Trophoblast cell (in vitro differentiated cells and primary cell): ENCODE measurements at regions not wholly inside any gene's neighbourhood (a gene's known extent, or its start where the extent isn't known, plus 50 kb on each side); places are given as distances from the start of the nearest gene placed in this dataset.

Experiments
- DNase-seq, 2 donors: peaks; one replicate each; pipeline ENCODE4 v3.0.0-alpha.2; 2016
- H2AFZ ChIP-seq: 2 replicates; pipeline ENCODE4 v1.6.1; 2013; ENCODE audit warnings: low read length, moderate library complexity, mild to moderate bottlenecking; ENCODE audit not compliant: insufficient read depth, poor library complexity
- H2AK5ac ChIP-seq: 2 replicates; pipeline ENCODE4 v1.6.1; 2013; ENCODE audit warnings: mild to moderate bottlenecking, low read length
- H2BK120ac ChIP-seq: 2 replicates; pipeline ENCODE4 v1.6.1; 2013; ENCODE audit warnings: low read length, mild to moderate bottlenecking, moderate library complexity; ENCODE audit not compliant: insufficient read depth, poor library complexity
- H2BK12ac ChIP-seq: 2 replicates; pipeline ENCODE4 v1.6.1; 2013; ENCODE audit warnings: mild to moderate bottlenecking, low read length, moderate library complexity
- H2BK5ac ChIP-seq: 2 replicates; pipeline ENCODE4 v1.6.1; 2013; ENCODE audit warnings: low read length, low read depth, moderate library complexity, mild to moderate bottlenecking; ENCODE audit not compliant: poor library complexity
- H3K14ac ChIP-seq: 2 replicates; pipeline ENCODE4 v1.6.1; 2013; ENCODE audit warnings: mild to moderate bottlenecking, low read length
- H3K18ac ChIP-seq: 2 replicates; pipeline ENCODE4 v1.6.1; 2013; ENCODE audit warnings: mild to moderate bottlenecking, low read length
- H3K23ac ChIP-seq: 2 replicates; pipeline ENCODE4 v1.6.1; 2013; ENCODE audit warnings: low read length
- H3K27ac ChIP-seq: 2 replicates; pipeline ENCODE4 v1.5.1; 2013; ENCODE audit warnings: low read depth, mild to moderate bottlenecking, inconsistent platforms, low read length, moderate library complexity
- H3K27me3 ChIP-seq: 2 replicates; pipeline ENCODE4 v1.6.1; 2013; ENCODE audit warnings: inconsistent platforms, mild to moderate bottlenecking, low read length, moderate library complexity; ENCODE audit not compliant: insufficient read depth
- H3K36me3 ChIP-seq, 2 experiments: 1 replicate in 1 of 2; 2 replicates in 1 of 2; pipeline ENCODE4 v1.6.1; 2013; ENCODE audit warnings: low read length in 2 of 2, mild to moderate bottlenecking in 2 of 2, moderate library complexity in 1 of 2; ENCODE audit not compliant: insufficient read depth in 2 of 2, control insufficient read depth in 1 of 2
- H3K4ac ChIP-seq: 2 replicates; pipeline ENCODE4 v1.6.1; 2013; ENCODE audit warnings: low read depth, mild to moderate bottlenecking, low read length, moderate library complexity
- H3K4me1 ChIP-seq, 2 experiments: 1 replicate in 1 of 2; 2 replicates in 1 of 2; pipeline ENCODE4 v1.6.1; 2013; ENCODE audit warnings: low read length in 2 of 2, mild to moderate bottlenecking in 2 of 2, moderate library complexity in 1 of 2; ENCODE audit not compliant: insufficient read depth in 2 of 2, control insufficient read depth in 1 of 2
- H3K4me2 ChIP-seq: 2 replicates; pipeline ENCODE4 v1.6.1; 2013; ENCODE audit warnings: inconsistent platforms, mild to moderate bottlenecking, low read length, moderate library complexity
- H3K4me3 ChIP-seq: 2 replicates; pipeline ENCODE4 v1.5.1; 2013; ENCODE audit warnings: mild to moderate bottlenecking, low read depth, low read length, inconsistent platforms
- H3K79me1 ChIP-seq: one replicate; pipeline ENCODE4 v1.6.1; 2013; ENCODE audit warnings: low read length
- H3K79me2 ChIP-seq: 2 replicates; pipeline ENCODE4 v1.6.1; 2013; ENCODE audit warnings: low read length, mild to moderate bottlenecking; ENCODE audit not compliant: control insufficient read depth, insufficient read depth, poor library complexity
- H3K9ac ChIP-seq: 2 replicates; pipeline ENCODE4 v1.6.1; 2013; ENCODE audit warnings: mild to moderate bottlenecking, low read length
- H3K9me3 ChIP-seq: 2 replicates; pipeline ENCODE4 v1.6.1; 2013; ENCODE audit warnings: low read depth, mild to moderate bottlenecking, control low read depth, inconsistent platforms, low read length; ENCODE audit not compliant: insufficient read depth
- H4K12ac ChIP-seq: 2 replicates; pipeline ENCODE4 v1.6.1; 2013; ENCODE audit warnings: low read depth, mild to moderate bottlenecking, low read length, moderate library complexity
- H4K8ac ChIP-seq: 2 replicates; pipeline ENCODE4 v1.6.1; 2013; ENCODE audit warnings: low read depth, mild to moderate bottlenecking, low read length, moderate library complexity
- H4K91ac ChIP-seq: one replicate; pipeline ENCODE4 v1.6.1; 2013; ENCODE audit warnings: low read depth, mild to moderate bottlenecking, low read length, moderate library complexity
- WGBS: extraction: QIAGEN DNeasy Blood & Tissue Kit; methylation state at CpG from one replicate; pipeline ENCODE4 v1.1.7; 2013; ENCODE audit warnings: missing lambda C conversion rate; ENCODE audit not compliant: insufficient read length, insufficient coverage; ENCODE audit errors: extremely low coverage; 5-methylcytosine and 5-hydroxymethylcytosine counted together

DNA sequence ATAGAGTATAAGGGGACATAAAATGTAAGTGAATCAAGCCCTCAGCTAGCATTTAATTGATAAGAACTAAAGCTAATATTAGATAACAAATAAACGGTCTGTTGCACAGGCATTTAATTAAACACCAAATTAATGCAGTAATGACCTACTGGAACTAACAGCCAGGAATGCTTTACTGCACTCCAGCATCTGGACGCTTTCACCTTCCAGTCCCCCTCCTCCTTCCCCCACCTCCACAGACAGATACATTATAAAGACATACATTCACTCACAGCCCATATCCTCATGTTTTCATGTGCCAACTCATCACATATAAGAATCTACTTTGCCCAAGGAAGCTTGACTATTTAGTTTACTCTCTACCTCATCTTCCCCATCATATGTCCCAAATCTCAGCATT, 337.4 kb upstream of the PIK3C3 start:
- H3K9ac ChIP-seq: no peak overlapping the region
- H3K36me3 ChIP-seq: no peaks in the 10 kb centered on the region
- H3K79me1 ChIP-seq: no peaks in the 10 kb centered on the region
- no peak overlapping the region for H4K12ac ChIP-seq
- no peak overlapping the region for H3K4ac ChIP-seq
- H3K4me3 ChIP-seq: no peak overlapping the region
- no peak overlapping the region for H3K18ac ChIP-seq
- H3K4me2 ChIP-seq: no peak overlapping the region
- WGBS: no CpG with 5 or more reads among the region's 2 CpGs
- H3K9me3 ChIP-seq: no peaks in the 10 kb centered on the region
- H3K4me1 ChIP-seq: no peaks in the 10 kb centered on the region
- no peak overlapping the region for H3K27ac ChIP-seq
- H3K79me2 ChIP-seq: no peaks in the 10 kb centered on the region
- H2AFZ ChIP-seq: no peak overlapping the region
- no peak overlapping the region for H2AK5ac ChIP-seq
- no peaks in the 10 kb centered on the region for H3K27me3 ChIP-seq
- H4K91ac ChIP-seq: no peak overlapping the region
- no peak overlapping the region for H2BK12ac ChIP-seq
- DNase-seq: no peak
- no peak overlapping the region for H4K8ac ChIP-seq
- no peak overlapping the region for H2BK120ac ChIP-seq
- H3K14ac ChIP-seq: no peak overlapping the region
- no peak overlapping the region for H2BK5ac ChIP-seq
- no peak overlapping the region for H3K23ac ChIP-seq

DNA sequence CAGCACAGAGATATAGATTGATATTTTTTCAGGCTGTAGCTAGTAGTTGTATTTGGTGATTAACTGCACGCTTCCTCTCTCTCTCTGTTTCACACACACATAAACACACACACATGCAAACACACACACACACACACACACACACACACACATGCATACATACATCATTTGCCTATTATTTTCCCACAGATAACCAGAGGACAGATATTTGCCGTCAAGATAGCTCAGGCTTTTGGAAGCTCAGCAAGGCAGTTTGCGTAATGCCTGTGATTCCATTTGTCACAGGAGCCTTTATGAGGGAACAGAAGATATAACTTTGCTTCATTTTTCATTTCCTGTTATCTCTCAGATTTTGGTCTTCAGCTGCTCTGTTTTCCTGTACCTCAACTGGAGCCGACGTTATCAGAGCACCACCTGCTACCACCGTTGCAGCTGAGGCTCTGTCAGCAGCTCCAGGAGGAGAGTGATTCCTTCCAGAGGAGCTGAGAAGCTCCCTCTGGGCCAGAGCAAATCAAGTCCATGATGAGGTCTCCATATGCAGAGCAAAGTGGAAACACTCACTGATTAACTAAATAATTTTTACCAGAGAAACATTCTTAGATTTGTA, 341.9 kb upstream of the PIK3C3 start:
- H2BK120ac ChIP-seq: no peak overlapping the region
- H3K18ac ChIP-seq: no peak overlapping the region

DNA sequence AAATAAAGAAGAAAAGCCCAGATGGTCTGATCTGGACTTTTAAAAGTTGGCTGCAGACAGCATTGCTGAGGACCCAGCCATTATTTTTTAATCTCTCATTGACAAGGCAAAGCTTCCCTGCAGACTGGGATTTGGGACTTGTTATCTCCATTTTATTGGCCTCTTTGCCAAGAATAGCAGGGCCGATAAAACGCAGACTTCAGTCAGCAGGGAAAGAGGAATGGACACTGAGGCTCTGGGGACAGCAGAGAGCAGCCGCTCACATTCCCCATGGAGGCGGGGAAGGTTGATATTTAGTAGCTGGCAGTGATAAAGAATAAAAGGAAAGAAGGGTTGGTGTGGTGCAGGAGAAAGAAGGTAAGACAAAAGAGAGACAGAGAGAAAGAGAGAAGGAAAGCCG, 350.1 kb upstream of the PIK3C3 start:
- no peaks in the 10 kb centered on the region for H3K4me1 ChIP-seq
- no peak overlapping the region for H3K4ac ChIP-seq
- H3K4me3 ChIP-seq: no peak overlapping the region
- no peak overlapping the region for H3K4me2 ChIP-seq
- H2AFZ ChIP-seq: no peak overlapping the region
- no peaks in the 10 kb centered on the region for H3K79me2 ChIP-seq
- no peak overlapping the region for H2BK120ac ChIP-seq
- H3K23ac ChIP-seq: no peak overlapping the region
- no peak overlapping the region for H4K8ac ChIP-seq
- no peak overlapping the region for H4K12ac ChIP-seq
- H2BK5ac ChIP-seq: no peak overlapping the region
- no peak overlapping the region for H2BK12ac ChIP-seq
- H3K14ac ChIP-seq: no peak overlapping the region
- H2AK5ac ChIP-seq: no peak overlapping the region
- H3K27me3 ChIP-seq: no peaks in the 10 kb centered on the region
- no peak overlapping the region for H4K91ac ChIP-seq
- no peaks in the 10 kb centered on the region for H3K9me3 ChIP-seq
- no peak for DNase-seq
- no peaks in the 10 kb centered on the region for H3K36me3 ChIP-seq
- WGBS: no CpG with 5 or more reads among the region's 5 CpGs
- no peak overlapping the region for H3K18ac ChIP-seq
- H3K79me1 ChIP-seq: no peaks in the 10 kb centered on the region
- H3K9ac ChIP-seq: no peak overlapping the region
- no peak overlapping the region for H3K27ac ChIP-seq

More for the DNA sequence above, 341.9 kb upstream of the PIK3C3 start:
- Histone ChIP-seq H4K91ac (no peak overlapping the region), H2AFZ (no peak overlapping the region), H3K4me2 (no peak overlapping the region), H3K23ac (no peak overlapping the region), H4K12ac (no peak overlapping the region), H3K36me3 (no peaks in the 10 kb centered on the region), H4K8ac (no peak overlapping the region), H3K4me1 (no peaks in the 10 kb centered on the region), H3K79me1 (no peaks in the 10 kb centered on the region), H2AK5ac (no peak overlapping the region), H3K4ac (no peak overlapping the region), H2BK5ac (no peak overlapping the region), H3K4me3 (no peak overlapping the region), H3K79me2 (no peaks in the 10 kb centered on the region), H3K9me3 (no peaks in the 10 kb centered on the region), H3K27ac (no peak overlapping the region), H3K27me3 (no peaks in the 10 kb centered on the region), H3K14ac (no peak overlapping the region), H3K9ac (no peak overlapping the region), H2BK12ac (no peak overlapping the region)
- no CpG with 5 or more reads among the region's 6 CpGs for WGBS
- no peak for DNase-seq

DNA sequence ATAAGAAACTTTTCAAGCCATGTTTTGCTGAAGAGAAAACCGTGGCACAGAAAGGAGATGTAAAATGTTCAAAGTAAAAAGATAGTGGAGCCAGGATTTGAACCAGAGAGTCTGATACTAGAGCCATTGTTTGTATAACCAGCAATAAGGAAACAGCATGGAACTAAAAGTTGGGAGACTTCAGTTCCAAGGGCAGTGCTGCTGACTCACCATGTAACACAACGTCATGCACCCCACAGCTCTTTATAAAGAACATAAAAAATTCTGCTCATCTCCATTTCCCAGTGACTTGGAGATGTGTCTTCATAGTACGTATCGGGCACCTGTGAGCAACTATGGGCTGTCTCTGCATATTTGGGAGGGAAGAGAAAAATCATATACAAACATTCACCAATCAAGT, 353.0 kb upstream of the PIK3C3 start:
- Histone ChIP-seq H3K23ac (no peak overlapping the region), H3K14ac (no peak overlapping the region), H4K8ac (no peak overlapping the region), H2BK12ac (no peak overlapping the region), H3K4ac (no peak overlapping the region), H3K79me1 (no peaks in the 10 kb centered on the region), H3K36me3 (no peaks in the 10 kb centered on the region), H2BK120ac (no peak overlapping the region), H3K4me3 (no peak overlapping the region), H4K91ac (no peak overlapping the region), H3K4me2 (no peak overlapping the region), H3K9me3 (no peaks in the 10 kb centered on the region), H3K79me2 (no peaks in the 10 kb centered on the region), H4K12ac (no peak overlapping the region), H2BK5ac (no peak overlapping the region), H2AFZ (no peak overlapping the region), H3K4me1 (no peaks in the 10 kb centered on the region), H3K18ac (no peak overlapping the region), H3K27ac (no peak overlapping the region), H2AK5ac (no peak overlapping the region), H3K9ac (no peak overlapping the region), H3K27me3 (no peaks in the 10 kb centered on the region)
- WGBS: no CpG with 5 or more reads among the region's 4 CpGs
- no peak for DNase-seq
